GM18499 (cell line): ENCODE measurements at regions not wholly inside any gene's neighbourhood (a gene's known extent, or its start where the extent isn't known, plus 50 kb on each side); places are given as distances from the start of the nearest gene placed in this dataset.
"Not testable (repeated sequence)": the region's sequence is repeated elsewhere in the genome, so short reads cannot be mapped to it uniquely, and the experiment has no call there.

Experiments used
- ATAC-seq: cut with Tn5 transposase; IDR thresholded peaks from one replicate; pipeline ENCODE4 v1.9.1; 2021; ENCODE audit warnings: moderate number of reproducible peaks; ENCODE audit not compliant: insufficient read depth, unreplicated experiment

DNA sequence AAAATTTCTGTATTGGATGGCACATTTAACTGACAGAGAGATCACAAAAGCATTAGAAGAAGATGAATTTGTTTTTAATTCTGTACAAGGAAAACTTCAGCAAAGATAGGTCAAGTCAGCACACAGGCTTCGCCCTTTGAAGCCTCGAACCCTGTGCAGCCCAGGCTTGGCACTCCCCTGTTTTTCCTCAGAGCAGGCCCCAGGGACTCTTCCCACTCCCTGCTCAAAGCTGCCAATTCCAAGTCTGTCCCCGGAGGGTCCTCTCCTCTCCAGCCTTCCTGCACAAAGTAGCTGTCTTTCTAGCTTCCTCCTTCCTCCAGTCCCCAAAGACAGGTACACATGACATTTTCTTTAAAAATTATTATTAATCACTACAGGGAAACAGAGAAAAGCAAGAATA, 466.3 kb downstream of the PPARGC1A start:
- ATAC-seq = no peak

DNA sequence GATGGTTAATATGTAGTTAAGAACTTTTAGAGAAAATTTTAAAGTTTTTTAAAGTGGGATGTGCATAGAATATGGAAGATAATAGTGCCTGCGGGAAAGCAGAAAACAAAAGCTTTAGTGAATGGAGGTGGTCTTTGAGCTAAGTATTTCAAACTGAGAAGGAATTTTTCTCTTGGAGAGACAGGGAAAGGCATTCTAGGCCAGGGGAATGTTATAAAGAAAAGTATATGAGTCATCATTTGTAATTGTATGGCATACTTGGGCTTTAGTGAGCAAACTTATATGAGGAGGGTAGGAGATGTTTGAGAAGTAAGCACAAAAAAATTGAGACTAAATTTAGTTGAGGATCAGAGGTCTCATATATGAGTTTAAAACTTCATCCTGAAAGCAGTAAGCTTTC, 467.0 kb downstream of the PPARGC1A start:
- no peak for ATAC-seq

DNA sequence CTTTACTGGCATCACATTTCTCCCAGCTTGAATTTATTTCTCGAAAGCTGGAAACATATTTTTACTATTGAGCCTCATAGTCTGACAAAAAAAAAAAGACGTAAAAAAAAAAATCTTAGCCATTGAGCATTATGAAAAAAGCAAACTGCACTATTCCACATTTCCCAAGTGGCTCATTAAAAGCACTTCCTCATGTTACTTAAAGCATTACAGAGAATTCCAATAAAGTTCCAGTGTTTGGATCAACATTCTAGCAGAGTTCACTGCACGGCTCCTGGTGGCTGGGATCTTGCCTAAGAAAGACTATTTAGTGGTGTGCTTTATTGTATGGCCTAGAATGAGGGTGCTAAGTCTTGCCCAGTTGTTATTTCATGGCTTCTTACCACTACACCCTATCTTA, 476.2 kb downstream of the PPARGC1A start:
- no peak for ATAC-seq

DNA sequence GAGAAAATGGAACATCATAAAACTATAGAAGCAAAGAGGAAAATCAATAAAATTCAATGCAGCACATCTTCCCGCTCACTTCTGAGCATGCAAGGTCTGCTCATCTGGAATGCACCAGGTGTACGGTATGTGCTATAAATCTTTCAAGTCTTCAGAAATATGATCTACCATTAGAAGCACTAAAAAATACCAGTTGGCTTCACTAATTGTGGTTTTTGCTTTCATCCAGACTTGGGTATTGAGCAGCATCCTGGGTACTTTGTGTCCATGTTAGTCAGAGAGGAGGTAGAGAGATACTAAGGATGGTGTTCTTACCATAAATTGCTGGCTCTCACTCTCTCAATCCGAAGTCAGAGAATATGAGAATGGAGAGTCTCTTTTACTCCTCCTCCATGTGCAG, 477.1 kb downstream of the PPARGC1A start:
- no peak for ATAC-seq

DNA sequence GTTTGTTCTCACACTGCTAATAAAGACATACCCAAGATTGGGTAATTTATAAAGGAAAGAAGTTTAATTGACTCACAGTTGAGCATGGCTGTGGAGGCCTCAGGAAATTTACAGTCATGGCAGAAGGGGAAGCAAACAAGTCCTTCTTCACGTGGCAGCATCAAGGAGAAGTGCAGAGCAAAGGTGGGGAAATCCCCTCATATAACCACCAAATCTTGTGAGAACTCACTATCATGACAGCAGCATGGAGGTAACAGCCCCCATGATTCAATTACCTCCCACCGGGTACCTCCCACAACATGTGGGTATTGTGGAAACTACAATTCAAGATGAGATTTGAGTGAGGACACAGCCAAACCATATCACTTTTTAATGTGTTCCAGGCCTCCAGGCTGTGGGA, 480.9 kb downstream of the PPARGC1A start:
- ATAC-seq = not testable (repeated sequence)

DNA sequence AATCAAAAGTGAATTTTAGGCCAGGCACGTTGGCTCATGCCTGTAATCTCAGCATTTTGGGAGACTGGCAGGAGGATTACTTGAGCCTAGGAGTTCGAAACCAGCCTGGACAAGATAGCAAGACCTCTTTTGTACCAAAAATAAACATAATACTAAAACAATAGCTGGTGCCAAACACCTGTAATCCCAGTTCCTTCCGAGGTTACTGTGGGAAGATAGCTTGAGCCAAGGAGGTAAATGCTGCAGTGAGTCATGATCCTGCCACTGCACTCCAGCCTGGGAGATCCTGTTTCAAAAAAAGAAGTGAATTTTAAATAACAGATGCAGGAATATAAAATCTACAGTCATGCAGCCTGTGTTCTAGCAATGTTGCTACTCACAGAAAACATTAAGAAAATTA, 488.3 kb downstream of the PPARGC1A start:
- ATAC-seq = no peak

DNA sequence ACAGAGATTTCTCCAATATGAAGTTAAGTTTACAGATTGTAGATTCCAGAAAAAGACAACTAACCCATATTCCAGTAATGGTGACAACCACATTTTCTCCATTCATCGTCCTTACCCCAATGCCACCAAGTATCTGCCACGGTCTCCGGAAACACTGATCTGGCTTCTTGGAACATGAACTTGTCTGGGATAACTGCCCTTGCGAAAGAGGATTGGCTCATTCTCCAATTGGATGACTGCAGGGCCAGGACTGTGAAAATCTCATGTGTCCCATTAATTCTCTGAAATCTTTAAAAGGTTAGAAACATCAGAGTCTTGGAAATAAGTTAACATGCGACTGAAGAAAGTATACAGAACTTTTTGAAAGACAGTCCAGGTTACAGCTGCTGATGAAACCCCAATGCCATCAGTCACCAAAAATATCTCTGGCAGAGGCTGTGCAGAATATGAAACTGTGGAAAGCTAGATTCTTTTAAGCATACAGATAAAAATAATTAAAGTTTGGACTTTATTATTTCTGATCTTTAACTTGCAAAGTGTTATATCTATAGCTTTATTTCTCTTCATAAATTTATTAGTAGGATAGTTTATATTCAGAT, 496.9 kb downstream of the PPARGC1A start:
- ATAC-seq = no peak

DNA sequence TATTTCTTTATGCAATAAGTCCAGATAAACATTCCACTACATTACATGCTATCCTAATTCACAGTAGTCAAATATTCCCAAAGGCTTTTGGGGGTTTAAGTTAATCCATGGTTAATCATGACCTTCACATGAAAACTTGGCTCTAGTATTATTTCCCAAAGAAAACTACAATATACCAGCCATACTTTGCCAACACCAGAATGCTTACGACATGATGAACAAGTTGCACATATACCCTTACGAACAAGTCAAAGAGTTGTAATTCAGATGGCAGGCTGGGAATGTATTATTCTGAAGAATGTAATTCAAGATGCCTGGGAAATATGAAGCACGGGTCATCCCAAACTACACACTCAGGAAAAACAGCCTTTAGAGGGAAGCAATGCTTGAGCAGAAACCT, 499.6 kb downstream of the PPARGC1A start:
- ATAC-seq = no peak

DNA sequence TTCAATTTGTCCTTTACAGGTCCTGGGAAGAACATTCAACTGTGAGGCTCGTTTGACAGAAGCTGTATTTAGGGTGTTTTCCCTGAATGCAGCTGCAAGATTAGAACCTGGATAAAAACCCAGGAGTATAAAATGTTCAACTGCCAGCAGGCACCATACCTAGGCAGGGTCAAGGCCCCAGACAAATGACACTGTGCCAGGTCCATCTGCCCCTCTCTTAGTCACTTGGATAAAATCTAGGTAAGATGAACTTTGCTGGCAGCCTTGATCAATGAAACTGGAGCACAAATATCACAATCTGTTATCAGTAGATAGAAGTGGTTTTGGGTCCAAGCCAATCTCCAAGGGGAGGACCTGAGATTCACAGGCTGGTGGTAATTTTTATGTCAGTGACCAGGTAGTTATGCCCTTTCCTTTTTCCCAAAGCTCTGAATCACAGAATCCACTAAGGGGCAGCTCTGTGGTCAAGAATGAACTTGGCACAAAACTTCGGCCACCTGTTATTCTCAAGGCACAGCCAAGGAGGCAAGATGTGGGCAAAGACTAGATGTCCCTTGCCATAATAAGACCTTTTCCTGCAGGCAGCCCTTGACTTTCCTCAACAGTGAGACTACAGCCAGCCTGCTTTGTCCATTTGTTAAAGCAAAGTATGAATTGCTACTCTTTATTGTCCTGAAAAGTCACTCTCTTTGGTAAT, 501.0 kb downstream of the PPARGC1A start:
- no peak for ATAC-seq

DNA sequence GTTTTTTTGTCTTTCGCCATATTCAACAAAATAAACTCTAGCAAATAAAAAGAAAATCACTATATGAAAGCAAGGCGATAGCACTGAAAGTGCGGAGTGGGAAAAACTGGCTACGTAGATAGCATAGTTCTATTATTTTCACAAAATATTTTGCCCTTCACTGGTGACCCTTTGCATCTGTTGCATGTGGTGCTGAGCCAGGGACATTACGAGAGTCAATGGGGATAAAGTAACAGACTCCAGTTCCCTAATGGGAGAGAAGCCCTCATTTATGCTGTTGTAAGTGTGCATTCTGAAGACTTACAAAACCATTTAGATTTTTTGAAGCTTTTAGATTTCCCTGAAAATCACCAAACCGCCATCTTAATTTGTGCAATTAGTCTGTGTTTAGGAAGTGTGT, 501.6 kb downstream of the PPARGC1A start:
- ATAC-seq = no peak

DNA sequence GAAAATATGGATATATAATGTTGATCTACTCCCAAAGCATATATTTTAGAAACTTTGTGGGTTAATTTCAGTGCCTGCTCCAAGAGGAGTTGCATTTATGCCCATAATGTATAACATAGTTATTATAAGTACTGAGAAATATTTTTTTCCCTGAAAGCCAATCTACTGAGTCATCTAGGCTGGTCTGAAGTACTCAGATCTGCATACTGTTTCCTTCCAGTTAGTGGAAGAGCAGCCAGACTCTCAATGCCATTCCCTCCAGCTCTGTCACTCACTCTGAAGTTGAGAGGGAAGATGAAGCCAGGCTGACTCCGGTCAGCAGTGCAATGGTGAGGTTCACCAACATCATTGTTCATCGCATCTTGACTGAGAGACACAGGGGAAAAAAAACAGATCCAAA, 505.1 kb downstream of the PPARGC1A start:
- ATAC-seq = no peak

DNA sequence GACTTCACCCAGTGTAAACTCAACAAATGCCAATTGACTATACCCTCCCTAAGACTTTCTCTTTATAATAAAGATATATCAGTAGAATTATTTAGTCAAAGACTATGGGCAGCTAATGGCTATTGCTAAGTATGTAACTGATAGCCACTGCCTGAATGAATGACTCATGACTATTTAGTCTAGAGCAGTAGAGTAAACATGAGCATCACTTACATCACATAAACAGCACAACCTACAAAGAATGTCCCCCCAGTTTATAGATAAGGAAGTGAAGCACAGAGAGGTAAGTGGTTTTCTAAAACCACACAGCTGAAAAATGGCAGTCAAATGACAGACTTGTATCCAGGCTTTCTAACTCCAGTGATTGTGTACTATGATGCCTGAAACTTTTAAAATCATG, 507.0 kb downstream of the PPARGC1A start:
- ATAC-seq = no peak

DNA sequence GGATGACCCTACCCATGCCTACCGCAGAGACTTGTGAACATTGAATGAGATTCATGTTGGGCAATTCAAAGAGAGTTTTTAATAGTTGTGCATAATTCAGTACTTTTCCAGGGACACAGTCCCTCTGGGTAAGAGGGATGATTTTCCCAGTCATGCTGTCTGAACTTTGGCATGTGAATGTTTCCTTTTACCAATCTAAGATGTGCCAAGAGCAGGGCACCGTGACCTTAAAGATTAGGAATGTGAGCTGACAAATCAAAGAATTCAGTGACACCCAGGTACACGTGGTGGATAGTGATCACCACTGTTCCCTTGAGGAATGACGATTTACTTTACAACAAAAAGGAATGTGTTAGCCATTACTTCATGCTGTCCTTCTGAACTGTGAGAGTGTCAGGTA, 515.6 kb downstream of the PPARGC1A start:
- no peak for ATAC-seq

DNA sequence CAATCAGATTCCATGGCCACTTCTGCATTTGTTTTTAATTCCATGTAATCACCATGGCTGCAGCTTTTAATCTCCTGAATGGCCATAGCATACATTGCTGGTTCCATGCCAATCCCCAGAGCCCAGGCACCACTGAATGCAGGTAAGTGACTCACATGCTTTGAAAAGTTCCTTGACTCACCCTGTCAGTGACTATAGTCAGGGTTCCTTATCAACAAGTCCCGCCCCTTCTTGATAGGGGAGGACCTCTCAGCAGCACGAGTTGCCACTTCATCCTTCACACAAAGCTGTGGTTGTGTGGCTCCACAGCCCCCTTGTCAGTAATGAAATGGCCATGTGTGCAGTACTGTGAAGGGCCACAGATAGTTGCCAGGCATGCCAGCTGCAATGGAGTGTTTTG, 516.6 kb downstream of the PPARGC1A start:
- ATAC-seq = no peak

DNA sequence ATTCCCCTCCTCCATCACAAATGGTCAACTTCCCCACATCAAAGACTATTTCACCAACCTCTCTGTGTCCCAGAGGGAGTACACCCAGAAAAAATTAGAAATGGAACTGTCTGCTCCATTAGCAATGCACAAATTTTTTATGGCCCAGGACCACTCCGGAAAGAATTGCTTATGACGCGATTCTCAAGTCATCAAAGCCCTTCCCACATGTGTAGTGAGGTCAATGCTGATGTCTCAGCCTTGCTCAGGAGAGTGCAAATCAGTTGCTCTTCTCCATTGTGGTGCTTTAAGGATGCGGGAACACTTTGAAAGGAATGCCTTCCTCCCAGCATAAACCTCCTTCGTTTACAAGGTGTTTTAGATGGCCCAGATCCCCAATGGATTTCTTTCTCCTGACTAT, 518.3 kb downstream of the PPARGC1A start:
- no peak for ATAC-seq

DNA sequence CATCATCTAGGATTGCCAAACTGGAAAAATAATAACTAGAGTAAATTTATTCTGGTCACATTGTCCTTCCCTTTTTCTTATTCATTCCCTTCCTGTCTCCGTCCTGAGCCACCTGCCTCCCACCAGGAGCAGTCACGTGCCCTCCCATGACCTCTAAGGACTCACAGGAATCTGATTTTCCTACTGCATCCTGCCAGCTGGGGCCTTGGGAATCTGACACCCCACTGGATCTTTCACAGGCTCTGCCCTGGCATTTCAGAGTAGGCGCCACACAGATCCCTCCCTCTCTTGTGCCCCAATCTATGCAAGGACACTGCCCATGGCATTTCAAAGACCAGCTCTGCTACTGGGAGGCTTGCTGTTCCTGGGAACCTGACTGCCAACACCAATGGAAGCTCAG, 520.5 kb downstream of the PPARGC1A start:
- no peak for ATAC-seq

DNA sequence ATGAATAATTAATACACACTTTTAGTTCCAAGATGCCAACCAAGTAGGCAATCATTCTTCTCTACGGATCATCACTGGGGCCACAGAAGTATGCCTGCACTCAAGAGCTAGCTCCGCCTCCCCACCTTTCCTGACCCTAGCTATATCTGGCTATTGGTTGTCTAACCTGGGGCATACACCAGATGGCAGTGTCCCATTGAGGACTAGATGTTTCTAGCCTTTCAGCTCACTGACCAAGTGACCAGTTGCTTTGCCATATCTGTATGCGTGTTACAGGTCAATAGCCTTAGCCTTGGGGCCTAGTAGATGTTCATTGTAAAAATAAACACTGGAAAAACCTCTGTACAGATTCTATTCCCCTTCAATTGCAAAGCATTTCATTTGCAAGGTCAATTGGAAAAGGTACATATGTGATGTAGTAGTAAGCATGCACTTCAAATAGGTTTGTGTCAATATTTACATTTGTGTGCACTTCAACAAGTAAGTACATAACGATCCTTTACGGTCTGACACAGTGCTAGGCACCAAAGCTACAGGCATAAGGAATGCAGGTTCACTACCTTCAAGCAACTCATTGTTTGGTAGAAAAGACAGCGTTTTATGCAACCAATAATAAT, 521.7 kb downstream of the PPARGC1A start:
- ATAC-seq = no peak

DNA sequence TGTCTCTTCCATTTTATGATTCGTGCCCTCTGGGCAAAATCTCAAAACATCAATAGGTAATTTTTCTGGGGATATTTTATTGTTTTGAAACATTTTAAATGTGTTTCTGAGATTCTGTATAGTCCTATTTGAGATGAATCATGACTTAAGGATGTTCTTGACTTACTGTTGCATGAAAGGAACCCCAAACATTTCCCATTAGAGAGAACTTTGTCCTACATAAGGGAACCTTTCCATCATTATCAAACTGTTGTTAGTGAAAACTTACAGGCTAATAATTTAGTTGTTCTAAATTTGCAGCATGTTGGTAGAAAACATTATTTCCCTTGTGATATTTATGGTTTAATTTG, 523.3 kb downstream of the PPARGC1A start:
- ATAC-seq = no peak

DNA sequence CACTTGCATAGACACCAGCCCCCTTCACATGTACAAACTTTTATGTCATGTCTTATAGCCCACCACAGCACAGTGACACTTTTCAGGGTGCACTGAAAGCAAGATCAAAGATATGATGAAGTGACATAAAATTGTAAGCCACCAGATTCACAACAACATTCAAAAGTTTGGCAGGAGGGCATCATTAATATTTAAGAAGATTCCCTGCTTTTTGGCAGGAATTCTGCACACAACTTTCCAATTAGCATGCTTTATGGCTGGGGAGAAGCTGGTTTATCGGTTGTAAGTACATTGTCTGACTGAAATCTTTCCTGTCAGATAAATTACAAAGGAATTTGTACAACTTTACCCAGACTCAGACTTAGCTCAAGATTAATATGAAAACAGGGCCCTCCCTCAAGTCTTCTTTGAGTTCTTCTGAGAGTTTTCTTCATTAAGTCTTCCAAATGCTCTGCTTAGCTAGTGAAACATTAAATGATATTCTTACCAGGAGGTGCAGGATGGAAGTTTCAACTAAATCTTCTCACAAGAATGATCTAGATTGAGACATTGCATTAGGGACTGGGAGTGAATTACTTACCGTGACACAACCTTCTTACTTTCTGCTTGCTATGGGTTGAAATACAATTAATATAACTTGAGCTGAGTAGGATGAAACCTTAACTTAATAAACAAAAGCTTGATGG, 523.8 kb downstream of the PPARGC1A start:
- no peak for ATAC-seq

DNA sequence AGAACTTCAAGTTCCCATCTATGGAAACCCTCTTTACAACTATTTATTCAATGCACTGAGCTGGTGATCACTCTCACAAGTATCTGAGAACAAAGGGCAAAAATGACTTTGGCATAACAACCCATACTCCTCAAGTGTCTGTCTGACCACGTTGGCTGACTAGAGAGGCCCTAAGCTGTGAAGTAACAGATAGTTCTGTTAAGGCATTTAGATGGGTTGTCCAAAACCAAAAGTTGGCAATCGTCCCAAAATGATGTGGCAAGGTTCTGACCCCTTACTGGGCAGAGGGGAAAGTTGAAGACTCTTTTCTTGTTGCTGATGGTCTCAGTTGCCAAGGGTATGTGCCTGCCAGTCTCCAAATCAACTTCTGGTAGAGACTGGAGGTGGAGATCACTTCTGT, 524.8 kb downstream of the PPARGC1A start:
- ATAC-seq = no peak

DNA sequence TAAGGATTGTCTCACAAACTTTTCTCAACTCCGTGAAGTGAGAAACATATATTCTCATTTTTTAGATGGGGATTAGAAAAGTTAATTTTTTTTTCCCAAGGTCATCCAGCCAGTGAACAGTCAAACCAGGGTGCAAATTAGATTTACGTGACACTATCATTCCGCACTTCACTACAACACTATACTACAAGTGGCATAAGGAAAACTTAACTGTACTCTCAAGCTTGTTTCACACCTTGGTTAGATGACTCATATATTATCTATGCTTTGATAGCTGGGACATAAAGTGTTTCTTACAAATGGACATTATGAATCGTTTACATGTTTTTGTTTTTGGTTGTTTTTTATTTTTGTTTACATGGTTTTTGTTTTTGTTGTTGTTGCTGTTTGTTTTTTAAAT, 525.7 kb downstream of the PPARGC1A start:
- ATAC-seq = no peak

DNA sequence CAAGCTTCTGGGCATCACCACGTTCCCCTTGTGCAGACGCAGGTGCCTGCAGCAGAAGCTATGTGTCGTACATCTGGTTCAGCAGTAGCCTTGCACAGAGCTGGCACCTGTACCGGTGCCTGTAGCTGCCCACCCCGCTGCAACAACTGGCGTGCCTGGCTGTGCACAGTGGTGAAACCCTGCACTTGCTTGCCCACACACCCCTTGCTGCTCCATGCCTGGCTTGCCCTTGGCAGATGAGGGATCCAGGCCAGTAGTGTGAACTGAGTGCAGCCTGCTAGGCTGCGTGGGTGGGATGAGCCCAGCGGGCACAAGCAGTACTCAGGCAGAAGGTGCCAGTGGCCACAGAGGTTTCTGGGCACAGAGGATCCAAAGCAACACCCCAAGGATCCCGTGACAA, 528.4 kb downstream of the PPARGC1A start:
- ATAC-seq = no peak
